ENCODE measurements at regions not wholly inside any gene's neighbourhood (a gene's known extent, or its start where the extent isn't known, plus 50 kb on each side); places are given as distances from the start of the nearest gene placed in this dataset.

GRCh38 chr3:963255-963654 is 129.6 kb upstream of the CNTN6 start:
- no peak for DNase-seq

GRCh38 chr3:963755-964154 is 129.1 kb upstream of the CNTN6 start:
- no peak for DNase-seq

- DNase-seq, result no peak
Observed at GRCh38 chr3:965826-966225, 127.0 kb upstream of the CNTN6 start.

GRCh38 chr3:966341-966740 is 126.5 kb upstream of the CNTN6 start:
- DNase-seq, result no peak

- no peak for DNase-seq
Observed at GRCh38 chr3:973340-973739, 119.5 kb upstream of the CNTN6 start.

GRCh38 chr3:976006-976405 is 116.8 kb upstream of the CNTN6 start:
- DNase-seq, result no peak

- DNase-seq, result no peak
Observed at GRCh38 chr3:981156-981555, 111.7 kb upstream of the CNTN6 start.

- DNase-seq, result no peak
Observed at GRCh38 chr3:988785-989184, 104.0 kb upstream of the CNTN6 start.

- no peak for DNase-seq
Observed at GRCh38 chr3:992871-993270, 100.0 kb upstream of the CNTN6 start.

- DNase-seq, result no peak
Observed at GRCh38 chr3:1002010-1002409, 90.8 kb upstream of the CNTN6 start.

- no peak for DNase-seq
Observed at GRCh38 chr3:1007866-1008265, 85.0 kb upstream of the CNTN6 start.

- no peak for DNase-seq
Observed at GRCh38 chr3:1010228-1010627, 82.6 kb upstream of the CNTN6 start.

GRCh38 chr3:1015826-1016225 is 77.0 kb upstream of the CNTN6 start:
- DNase-seq, result no peak

- no peak for DNase-seq
Observed at GRCh38 chr3:1017870-1018269, 75.0 kb upstream of the CNTN6 start.

- no peak for DNase-seq
Observed at GRCh38 chr3:1019157-1019556, 73.7 kb upstream of the CNTN6 start.

GRCh38 chr3:1026395-1026794 is 66.4 kb upstream of the CNTN6 start:
- DNase-seq, result no peak

- no peak for DNase-seq
Observed at GRCh38 chr3:1036207-1036826, 56.5 kb upstream of the CNTN6 start.

GRCh38 chr3:1037631-1038030 is 55.2 kb upstream of the CNTN6 start:
- no peak for DNase-seq
